NB4 (cell line): ENCODE measurements at regions not wholly inside any gene's neighbourhood (a gene's known extent, or its start where the extent isn't known, plus 50 kb on each side); places are given as distances from the start of the nearest gene placed in this dataset.

Experiments
- DNase-seq: peaks from one replicate; pipeline ENCODE4 v3.0.0; 2010; ENCODE audit warnings: low read depth
- H3K4me3 ChIP-seq: one replicate; pipeline ENCODE4 v1.5.1; 2011; ENCODE audit warnings: mild to moderate bottlenecking, low read depth, low read length, moderate library complexity
- MYC ChIP-seq: IDR thresholded peaks from 2 replicates; pipeline ENCODE4 v1.6.1; 2011; ENCODE audit warnings: low read depth, low read length
- POLR2A ChIP-seq: IDR thresholded peaks from 2 replicates; pipeline ENCODE4 v1.6.1; 2011; ENCODE audit warnings: mild to moderate bottlenecking; ENCODE audit not compliant: insufficient read length; ENCODE audit errors: extremely low read depth
- TF ChIP-seq, protein P1 (sequence below): IDR thresholded peaks from 2 replicates; pipeline ENCODE4 v1.6.1; 2011; ENCODE audit warnings: low read depth, low read length
- TF ChIP-seq, protein P2 (sequence below): IDR thresholded peaks from one replicate; pipeline ENCODE4 v1.5.1; 2012; ENCODE audit warnings: low read depth, low read length

DNA sequence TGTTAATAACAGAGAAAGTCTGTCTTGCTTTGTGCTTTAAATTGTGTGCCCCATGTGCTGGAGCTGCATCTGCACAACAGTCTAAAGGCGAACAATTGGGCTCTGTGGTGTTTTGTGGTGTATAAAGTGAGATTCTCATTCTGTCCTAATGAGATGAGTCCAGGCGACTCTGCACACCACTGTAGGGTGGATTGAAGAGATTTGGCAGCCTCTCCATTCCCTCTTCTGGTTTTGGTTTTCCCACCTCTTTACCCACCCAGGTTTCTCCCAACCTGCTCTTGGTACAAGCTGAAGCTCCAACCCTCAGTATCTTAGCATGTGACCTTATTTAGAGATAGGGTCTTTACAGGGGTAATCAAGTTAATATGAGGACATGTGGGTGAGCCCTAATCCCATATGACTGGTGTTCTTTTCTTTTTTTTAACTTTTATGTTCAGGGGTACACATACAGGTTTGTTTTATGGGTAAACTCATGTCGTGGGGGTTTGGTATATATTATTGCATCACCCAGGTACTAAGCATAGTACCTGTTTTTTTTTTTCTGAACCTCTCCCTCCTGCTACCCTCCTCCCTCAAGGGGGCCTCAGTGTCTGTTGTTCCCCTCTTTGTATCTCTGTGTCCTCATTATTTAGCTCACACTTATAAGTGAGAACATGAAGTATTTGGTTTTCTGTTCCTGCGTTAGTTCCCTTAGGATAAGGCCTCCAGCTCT, 217.6 kb upstream of the DTNBP1 start:
- no peak for TF ChIP-seq MYC
- TF ChIP-seq, protein P1, sequence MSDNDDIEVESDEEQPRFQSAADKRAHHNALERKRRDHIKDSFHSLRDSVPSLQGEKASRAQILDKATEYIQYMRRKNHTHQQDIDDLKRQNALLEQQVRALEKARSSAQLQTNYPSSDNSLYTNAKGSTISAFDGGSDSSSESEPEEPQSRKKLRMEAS: no peak
- no peak for TF ChIP-seq POLR2A
- TF ChIP-seq, protein P2, sequence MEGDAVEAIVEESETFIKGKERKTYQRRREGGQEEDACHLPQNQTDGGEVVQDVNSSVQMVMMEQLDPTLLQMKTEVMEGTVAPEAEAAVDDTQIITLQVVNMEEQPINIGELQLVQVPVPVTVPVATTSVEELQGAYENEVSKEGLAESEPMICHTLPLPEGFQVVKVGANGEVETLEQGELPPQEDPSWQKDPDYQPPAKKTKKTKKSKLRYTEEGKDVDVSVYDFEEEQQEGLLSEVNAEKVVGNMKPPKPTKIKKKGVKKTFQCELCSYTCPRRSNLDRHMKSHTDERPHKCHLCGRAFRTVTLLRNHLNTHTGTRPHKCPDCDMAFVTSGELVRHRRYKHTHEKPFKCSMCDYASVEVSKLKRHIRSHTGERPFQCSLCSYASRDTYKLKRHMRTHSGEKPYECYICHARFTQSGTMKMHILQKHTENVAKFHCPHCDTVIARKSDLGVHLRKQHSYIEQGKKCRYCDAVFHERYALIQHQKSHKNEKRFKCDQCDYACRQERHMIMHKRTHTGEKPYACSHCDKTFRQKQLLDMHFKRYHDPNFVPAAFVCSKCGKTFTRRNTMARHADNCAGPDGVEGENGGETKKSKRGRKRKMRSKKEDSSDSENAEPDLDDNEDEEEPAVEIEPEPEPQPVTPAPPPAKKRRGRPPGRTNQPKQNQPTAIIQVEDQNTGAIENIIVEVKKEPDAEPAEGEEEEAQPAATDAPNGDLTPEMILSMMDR: no peak
- no peak for DNase-seq
- no peak overlapping the region for H3K4me3 ChIP-seq

DNA sequence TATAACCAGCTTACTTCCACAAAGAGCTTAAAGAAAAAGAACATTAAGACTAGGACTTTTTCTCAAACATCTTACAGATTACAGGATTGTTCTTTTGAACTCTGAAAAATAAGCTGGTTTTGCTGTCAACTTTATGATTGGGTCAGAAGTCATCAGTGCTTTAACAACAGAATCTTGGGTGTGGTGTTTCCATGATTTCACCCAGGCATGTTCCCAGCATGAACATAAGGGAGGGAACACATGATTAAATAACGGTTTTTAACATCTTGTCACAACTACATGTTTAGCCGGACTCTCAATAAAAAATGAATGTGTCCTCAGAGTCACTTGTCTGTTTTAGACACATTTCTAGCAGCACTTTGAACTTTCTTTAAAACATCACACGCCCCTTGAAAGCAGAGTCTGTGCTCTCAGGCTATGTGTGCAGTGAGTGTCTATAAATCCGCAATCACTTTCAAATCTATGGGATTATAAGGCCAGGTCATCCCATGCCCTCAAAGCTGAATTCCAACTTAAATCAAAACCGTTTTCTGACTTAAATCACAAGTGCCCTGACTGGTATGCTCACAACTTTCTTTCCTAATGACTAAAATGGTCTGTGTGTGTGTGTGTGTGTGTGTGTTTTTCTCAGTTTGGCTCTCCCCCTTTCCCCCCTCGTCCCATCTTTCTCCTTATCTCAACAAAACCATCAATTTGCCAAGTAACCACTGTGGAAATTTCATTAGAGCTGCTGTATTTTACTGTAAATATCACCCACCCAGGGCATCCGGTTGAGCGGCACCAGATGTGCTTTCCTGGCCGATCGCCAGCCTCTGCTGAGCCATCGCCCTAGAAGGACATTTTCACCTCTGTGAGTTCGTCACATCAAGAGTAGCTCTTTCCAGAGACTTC, 216.8 kb upstream of the DTNBP1 start:
- TF ChIP-seq POLR2A (no peak), MYC (no peak)
- TF ChIP-seq, protein P1: no peak
- TF ChIP-seq, protein P2: no peak
- DNase-seq: no peak

DNA sequence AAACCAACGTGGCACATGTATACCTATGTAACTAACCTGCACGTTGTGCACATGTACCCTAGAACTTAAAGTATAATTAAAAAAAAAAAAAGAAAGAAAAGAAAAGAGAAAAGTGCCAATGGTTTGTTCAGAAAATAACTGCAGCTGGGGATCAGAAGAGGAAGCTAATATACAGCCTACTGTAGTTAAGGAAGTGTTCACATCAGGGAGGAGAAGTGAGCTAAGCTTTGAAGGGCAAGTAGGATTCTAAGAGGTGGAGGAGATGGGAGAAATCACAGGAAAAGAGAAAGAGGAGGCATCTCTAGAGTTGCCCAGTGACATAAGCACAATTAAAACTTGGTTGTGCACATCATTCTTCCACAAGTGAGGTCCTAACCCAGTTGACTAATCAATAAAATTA, 214.4 kb upstream of the DTNBP1 start:
- TF ChIP-seq, protein P2: no peak
- TF ChIP-seq POLR2A: no peak
- H3K4me3 ChIP-seq: no peak overlapping the region
- no peak for DNase-seq

More for the DNA sequence above, 216.8 kb upstream of the DTNBP1 start:
- no peak overlapping the region for H3K4me3 ChIP-seq

DNA sequence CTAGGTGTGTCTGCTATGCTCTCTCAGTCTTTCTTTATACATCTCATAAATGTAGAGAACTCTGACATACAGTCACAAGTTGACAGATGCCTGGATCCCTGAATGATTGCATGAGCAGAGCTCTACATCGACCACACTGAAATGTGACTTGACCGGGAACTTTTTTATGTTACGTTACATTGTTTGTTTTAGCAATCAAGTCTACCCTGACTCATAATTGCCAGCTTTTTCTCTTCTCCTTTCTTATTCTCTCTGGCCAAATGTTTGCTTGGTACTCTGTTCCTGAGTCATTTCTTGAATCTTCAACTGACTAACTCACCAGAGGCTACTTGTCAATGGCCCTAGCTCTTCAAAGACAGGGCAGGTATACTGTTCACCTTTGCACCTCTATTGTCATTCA, 213.6 kb upstream of the DTNBP1 start:
- no peak for DNase-seq
- TF ChIP-seq, protein P1: no peak
- TF ChIP-seq POLR2A (no peak), MYC (no peak)
- TF ChIP-seq, protein P2: no peak
- no peak overlapping the region for H3K4me3 ChIP-seq

DNA sequence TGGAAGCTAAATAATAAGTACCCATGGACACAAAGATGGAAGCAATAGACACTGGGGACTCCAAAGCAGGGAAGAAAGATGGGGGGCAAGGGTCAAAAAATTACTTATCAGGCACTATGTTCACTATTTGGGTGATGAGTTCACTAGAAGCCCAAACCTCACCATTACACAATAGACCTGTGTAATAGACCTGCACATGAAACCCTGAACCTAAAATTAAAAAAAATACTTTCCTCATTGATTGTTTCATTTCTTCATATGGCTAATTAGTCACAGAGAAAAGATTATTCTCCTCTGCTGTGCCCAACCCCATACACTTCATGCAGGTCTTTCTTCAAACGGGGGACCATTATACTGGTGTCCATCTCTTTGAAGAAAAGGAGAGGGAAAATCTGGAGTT, 213.0 kb upstream of the DTNBP1 start:
- no peak for DNase-seq
- H3K4me3 ChIP-seq: no peak overlapping the region
- TF ChIP-seq MYC (no peak), POLR2A (no peak)
- TF ChIP-seq, protein P1: no peak
- TF ChIP-seq, protein P2: no peak
